Stimulated activated naive CD8-positive, alpha-beta T cell treated with anti-CD3 and anti-CD28 coated beads, Interleukin-15, Interleukin-2, amounts not matched to agents 100 ng/mL and 50 ng/mL, for 24 hours (primary cell): ENCODE measurements at regions not wholly inside any gene's neighbourhood (a gene's known extent, or its start where the extent isn't known, plus 50 kb on each side); places are given as distances from the start of the nearest gene placed in this dataset.

ENCODE experiments used
- H3K27ac Mint-ChIP-seq: one replicate; pipeline ENCODE4 v1.8.0; 2021; ENCODE audit warnings: mild to moderate bottlenecking, mixed read lengths
- H3K27me3 Mint-ChIP-seq: one replicate; pipeline ENCODE4 v1.8.0; 2021; ENCODE audit warnings: mixed read lengths
- H3K36me3 Mint-ChIP-seq: one replicate; pipeline ENCODE4 v1.8.0; 2021; ENCODE audit warnings: low read depth, mixed read lengths
- H3K4me1 Mint-ChIP-seq: one replicate; pipeline ENCODE4 v1.8.0; 2021; ENCODE audit warnings: low read depth, mixed read lengths
- H3K4me3 Mint-ChIP-seq: one replicate; pipeline ENCODE4 v1.8.0; 2021; ENCODE audit warnings: mild to moderate bottlenecking, mixed read lengths
- H3K9me3 Mint-ChIP-seq: one replicate; pipeline ENCODE4 v1.8.0; 2021; ENCODE audit warnings: mixed read lengths

GRCh38 chr4:10173754-10174749, 57.5 kb upstream of the WDR1 start:
- Mint-ChIP-seq H3K27ac (no peak overlapping the region), H3K4me3 (no peak overlapping the region), H3K36me3 (no peaks in the 10 kb centered on the region), H3K27me3 (peaks cover 3% of the 10 kb centered on the region), H3K4me1 (no peaks in the 10 kb centered on the region), H3K9me3 (no peaks in the 10 kb centered on the region)

GRCh38 chr4:10173037-10173753, 56.6 kb upstream of the WDR1 start:
- H3K36me3 Mint-ChIP-seq: no peaks in the 10 kb centered on the region
- no peaks in the 10 kb centered on the region for H3K9me3 Mint-ChIP-seq
- H3K4me1 Mint-ChIP-seq: no peaks in the 10 kb centered on the region
- no peak overlapping the region for H3K4me3 Mint-ChIP-seq
- peaks cover 3% of the 10 kb centered on the region for H3K27me3 Mint-ChIP-seq
- no peak overlapping the region for H3K27ac Mint-ChIP-seq

GRCh38 chr4:10172278-10172921, 55.8 kb upstream of the WDR1 start:
- no peaks in the 10 kb centered on the region for H3K9me3 Mint-ChIP-seq
- H3K4me3 Mint-ChIP-seq: no peak overlapping the region
- no peaks in the 10 kb centered on the region for H3K36me3 Mint-ChIP-seq
- no peaks in the 10 kb centered on the region for H3K4me1 Mint-ChIP-seq
- H3K27ac Mint-ChIP-seq: no peak overlapping the region
- H3K27me3 Mint-ChIP-seq: peaks cover under 1% of the 10 kb centered on the region

GRCh38 chr4:10171055-10171454, 54.5 kb upstream of the WDR1 start:
- H3K4me1 Mint-ChIP-seq: no peaks in the 10 kb centered on the region
- no peaks in the 10 kb centered on the region for H3K9me3 Mint-ChIP-seq
- no peak overlapping the region for H3K27ac Mint-ChIP-seq
- no peaks in the 10 kb centered on the region for H3K27me3 Mint-ChIP-seq
- H3K36me3 Mint-ChIP-seq: no peaks in the 10 kb centered on the region
- no peak overlapping the region for H3K4me3 Mint-ChIP-seq

GRCh38 chr4:10169839-10170387, 53.3 kb upstream of the WDR1 start:
- Mint-ChIP-seq H3K9me3 (no peaks in the 10 kb centered on the region), H3K36me3 (no peaks in the 10 kb centered on the region), H3K4me1 (no peaks in the 10 kb centered on the region), H3K4me3 (no peak overlapping the region), H3K27ac (no peak overlapping the region), H3K27me3 (no peaks in the 10 kb centered on the region)

- H3K4me3 Mint-ChIP-seq: no peak overlapping the region
- H3K9me3 Mint-ChIP-seq: no peaks in the 10 kb centered on the region
- no peaks in the 10 kb centered on the region for H3K27me3 Mint-ChIP-seq
Observed at GRCh38 chr4:10168151-10168550, 51.6 kb upstream of the WDR1 start.

GRCh38 chr4:10167201-10167600, 50.6 kb upstream of the WDR1 start:
- no peaks in the 10 kb centered on the region for H3K36me3 Mint-ChIP-seq
- peaks cover 6% of the 10 kb centered on the region for H3K4me1 Mint-ChIP-seq
- H3K27ac Mint-ChIP-seq: no peak overlapping the region
- H3K27me3 Mint-ChIP-seq: no peaks in the 10 kb centered on the region
- H3K9me3 Mint-ChIP-seq: no peaks in the 10 kb centered on the region
- no peak overlapping the region for H3K4me3 Mint-ChIP-seq

More at GRCh38 chr4:10168151-10168550, 51.6 kb upstream of the WDR1 start:
- no peaks in the 10 kb centered on the region for H3K36me3 Mint-ChIP-seq
- no peaks in the 10 kb centered on the region for H3K4me1 Mint-ChIP-seq
- H3K27ac Mint-ChIP-seq: no peak overlapping the region
